ENCODE measurements at regions not wholly inside any gene's neighbourhood (a gene's known extent, or its start where the extent isn't known, plus 50 kb on each side); places are given as distances from the start of the nearest gene placed in this dataset.

DNA sequence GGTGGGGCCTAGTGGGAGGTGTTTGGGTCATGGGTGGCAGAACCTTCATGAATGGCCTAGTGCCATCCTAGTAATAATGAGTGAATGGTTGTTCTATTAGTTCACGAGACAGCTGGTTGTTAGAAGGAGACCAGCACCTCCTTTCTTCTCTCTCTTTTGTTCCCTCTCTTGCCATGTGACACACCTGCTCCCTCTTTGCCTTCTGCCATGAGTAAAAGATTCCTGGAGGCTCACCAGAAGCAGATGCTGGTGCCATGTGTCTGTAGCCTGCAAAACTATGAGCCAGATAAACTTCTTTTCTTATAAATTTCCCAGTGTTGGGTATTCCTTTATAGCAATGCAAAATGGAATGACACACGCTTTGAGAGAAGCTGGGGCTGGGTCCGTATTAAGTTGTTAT lies 89.0 kb upstream of the SLC4A7 start (continued):
- TF ChIP-seq, protein P1, sequence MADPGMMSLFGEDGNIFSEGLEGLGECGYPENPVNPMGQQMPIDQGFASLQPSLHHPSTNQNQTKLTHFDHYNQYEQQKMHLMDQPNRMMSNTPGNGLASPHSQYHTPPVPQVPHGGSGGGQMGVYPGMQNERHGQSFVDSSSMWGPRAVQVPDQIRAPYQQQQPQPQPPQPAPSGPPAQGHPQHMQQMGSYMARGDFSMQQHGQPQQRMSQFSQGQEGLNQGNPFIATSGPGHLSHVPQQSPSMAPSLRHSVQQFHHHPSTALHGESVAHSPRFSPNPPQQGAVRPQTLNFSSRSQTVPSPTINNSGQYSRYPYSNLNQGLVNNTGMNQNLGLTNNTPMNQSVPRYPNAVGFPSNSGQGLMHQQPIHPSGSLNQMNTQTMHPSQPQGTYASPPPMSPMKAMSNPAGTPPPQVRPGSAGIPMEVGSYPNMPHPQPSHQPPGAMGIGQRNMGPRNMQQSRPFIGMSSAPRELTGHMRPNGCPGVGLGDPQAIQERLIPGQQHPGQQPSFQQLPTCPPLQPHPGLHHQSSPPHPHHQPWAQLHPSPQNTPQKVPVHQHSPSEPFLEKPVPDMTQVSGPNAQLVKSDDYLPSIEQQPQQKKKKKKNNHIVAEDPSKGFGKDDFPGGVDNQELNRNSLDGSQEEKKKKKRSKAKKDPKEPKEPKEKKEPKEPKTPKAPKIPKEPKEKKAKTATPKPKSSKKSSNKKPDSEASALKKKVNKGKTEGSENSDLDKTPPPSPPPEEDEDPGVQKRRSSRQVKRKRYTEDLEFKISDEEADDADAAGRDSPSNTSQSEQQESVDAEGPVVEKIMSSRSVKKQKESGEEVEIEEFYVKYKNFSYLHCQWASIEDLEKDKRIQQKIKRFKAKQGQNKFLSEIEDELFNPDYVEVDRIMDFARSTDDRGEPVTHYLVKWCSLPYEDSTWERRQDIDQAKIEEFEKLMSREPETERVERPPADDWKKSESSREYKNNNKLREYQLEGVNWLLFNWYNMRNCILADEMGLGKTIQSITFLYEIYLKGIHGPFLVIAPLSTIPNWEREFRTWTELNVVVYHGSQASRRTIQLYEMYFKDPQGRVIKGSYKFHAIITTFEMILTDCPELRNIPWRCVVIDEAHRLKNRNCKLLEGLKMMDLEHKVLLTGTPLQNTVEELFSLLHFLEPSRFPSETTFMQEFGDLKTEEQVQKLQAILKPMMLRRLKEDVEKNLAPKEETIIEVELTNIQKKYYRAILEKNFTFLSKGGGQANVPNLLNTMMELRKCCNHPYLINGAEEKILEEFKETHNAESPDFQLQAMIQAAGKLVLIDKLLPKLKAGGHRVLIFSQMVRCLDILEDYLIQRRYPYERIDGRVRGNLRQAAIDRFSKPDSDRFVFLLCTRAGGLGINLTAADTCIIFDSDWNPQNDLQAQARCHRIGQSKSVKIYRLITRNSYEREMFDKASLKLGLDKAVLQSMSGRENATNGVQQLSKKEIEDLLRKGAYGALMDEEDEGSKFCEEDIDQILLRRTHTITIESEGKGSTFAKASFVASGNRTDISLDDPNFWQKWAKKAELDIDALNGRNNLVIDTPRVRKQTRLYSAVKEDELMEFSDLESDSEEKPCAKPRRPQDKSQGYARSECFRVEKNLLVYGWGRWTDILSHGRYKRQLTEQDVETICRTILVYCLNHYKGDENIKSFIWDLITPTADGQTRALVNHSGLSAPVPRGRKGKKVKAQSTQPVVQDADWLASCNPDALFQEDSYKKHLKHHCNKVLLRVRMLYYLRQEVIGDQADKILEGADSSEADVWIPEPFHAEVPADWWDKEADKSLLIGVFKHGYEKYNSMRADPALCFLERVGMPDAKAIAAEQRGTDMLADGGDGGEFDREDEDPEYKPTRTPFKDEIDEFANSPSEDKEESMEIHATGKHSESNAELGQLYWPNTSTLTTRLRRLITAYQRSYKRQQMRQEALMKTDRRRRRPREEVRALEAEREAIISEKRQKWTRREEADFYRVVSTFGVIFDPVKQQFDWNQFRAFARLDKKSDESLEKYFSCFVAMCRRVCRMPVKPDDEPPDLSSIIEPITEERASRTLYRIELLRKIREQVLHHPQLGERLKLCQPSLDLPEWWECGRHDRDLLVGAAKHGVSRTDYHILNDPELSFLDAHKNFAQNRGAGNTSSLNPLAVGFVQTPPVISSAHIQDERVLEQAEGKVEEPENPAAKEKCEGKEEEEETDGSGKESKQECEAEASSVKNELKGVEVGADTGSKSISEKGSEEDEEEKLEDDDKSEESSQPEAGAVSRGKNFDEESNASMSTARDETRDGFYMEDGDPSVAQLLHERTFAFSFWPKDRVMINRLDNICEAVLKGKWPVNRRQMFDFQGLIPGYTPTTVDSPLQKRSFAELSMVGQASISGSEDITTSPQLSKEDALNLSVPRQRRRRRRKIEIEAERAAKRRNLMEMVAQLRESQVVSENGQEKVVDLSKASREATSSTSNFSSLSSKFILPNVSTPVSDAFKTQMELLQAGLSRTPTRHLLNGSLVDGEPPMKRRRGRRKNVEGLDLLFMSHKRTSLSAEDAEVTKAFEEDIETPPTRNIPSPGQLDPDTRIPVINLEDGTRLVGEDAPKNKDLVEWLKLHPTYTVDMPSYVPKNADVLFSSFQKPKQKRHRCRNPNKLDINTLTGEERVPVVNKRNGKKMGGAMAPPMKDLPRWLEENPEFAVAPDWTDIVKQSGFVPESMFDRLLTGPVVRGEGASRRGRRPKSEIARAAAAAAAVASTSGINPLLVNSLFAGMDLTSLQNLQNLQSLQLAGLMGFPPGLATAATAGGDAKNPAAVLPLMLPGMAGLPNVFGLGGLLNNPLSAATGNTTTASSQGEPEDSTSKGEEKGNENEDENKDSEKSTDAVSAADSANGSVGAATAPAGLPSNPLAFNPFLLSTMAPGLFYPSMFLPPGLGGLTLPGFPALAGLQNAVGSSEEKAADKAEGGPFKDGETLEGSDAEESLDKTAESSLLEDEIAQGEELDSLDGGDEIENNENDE (IDR thresholded peaks at IDR 0.05; ENCODE audit: insufficient replicate concordance, low read length) = no peak
- no peak for TF ChIP-seq CREB1 (IDR thresholded peaks at IDR 0.05)
- TF ChIP-seq, protein P2, sequence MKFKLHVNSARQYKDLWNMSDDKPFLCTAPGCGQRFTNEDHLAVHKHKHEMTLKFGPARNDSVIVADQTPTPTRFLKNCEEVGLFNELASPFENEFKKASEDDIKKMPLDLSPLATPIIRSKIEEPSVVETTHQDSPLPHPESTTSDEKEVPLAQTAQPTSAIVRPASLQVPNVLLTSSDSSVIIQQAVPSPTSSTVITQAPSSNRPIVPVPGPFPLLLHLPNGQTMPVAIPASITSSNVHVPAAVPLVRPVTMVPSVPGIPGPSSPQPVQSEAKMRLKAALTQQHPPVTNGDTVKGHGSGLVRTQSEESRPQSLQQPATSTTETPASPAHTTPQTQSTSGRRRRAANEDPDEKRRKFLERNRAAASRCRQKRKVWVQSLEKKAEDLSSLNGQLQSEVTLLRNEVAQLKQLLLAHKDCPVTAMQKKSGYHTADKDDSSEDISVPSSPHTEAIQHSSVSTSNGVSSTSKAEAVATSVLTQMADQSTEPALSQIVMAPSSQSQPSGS (IDR thresholded peaks at IDR 0.05; ENCODE audit: low read length) = no peak

Measured in H1 (cell line).